Amygdala (tissue), 56 donors: ENCODE measurements at regions not wholly inside any gene's neighbourhood (a gene's known extent, or its start where the extent isn't known, plus 50 kb on each side); places are given as distances from the start of the nearest gene placed in this dataset.
"Not testable (repeated sequence)": the region's sequence is repeated elsewhere in the genome, so short reads cannot be mapped to it uniquely, and the experiment has no call there.

ENCODE experiments used
- DNase-seq, 56 donors: peaks; one replicate each; lab custom pipeline; 2025; lab: John Stamatoyannopoulos, UW

GRCh38 chr5:17816944-17817343, 182.7 kb downstream of the TAF11L14 start:
- no peak for DNase-seq

DNA sequence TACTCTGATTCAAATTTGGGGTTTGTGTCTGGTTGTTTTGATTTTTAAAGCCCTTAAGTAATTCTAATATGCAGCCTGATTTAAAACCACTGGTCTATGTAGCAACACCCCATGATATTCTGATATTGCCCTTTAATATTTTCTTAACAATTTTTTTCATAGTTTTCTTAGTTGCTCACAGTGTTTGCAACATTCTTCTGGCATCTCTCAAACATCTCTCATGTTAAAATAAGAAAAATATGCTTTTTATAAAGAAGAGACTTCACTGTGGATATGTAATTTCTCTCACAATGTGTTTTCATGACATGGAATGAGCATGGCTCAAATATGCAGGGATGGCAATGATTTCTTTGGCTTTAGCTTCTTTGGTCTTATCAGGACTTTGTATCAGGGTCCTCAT, 183.7 kb downstream of the TAF11L14 start:
- DNase-seq = no peak

GRCh38 chr5:17819783-17820182, 185.5 kb downstream of the TAF11L14 start:
- DNase-seq = no peak

DNA sequence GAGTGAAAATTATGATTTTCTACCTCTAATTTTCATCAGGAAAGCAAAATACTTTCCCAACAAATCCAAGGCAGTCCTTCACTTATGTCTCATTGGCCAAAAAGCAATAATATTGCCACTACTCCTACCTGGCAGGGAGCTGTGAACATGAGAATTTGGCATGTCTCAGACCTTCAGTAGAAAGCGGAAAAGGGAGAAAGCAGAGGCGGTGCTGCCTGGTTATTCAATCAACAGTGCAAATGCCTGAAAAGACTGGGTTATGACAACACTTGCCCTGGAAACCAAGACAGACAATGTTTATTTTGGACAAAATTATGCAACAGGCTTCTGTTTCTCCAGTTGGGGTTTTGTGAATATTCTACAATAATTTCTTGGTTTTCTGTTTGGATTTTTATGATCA, 194.4 kb downstream of the TAF11L14 start:
- DNase-seq = no peak

GRCh38 chr5:17829456-17829855, 195.2 kb downstream of the TAF11L14 start:
- no peak for DNase-seq

DNA sequence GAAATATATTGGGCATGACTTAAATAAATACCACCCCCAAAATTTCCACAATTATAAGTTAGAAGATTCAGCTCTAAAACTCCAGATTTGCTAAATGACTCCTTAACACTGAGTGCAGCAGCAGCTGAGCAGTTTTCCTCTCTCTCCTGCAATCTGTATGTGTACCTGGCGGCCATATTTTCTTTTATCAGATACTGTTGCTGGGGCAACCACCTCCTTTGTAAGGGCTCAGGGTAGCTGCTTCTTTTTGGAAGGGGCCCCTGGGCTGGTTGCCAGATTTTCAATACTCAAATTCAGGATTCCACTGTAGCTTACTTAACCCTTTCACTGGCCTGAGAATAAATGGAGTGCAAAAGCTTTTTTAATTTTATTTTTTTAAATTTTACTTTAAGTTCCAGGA, 197.0 kb downstream of the TAF11L14 start:
- DNase-seq = peak in 2 of 56 donors; percentile 5

DNA sequence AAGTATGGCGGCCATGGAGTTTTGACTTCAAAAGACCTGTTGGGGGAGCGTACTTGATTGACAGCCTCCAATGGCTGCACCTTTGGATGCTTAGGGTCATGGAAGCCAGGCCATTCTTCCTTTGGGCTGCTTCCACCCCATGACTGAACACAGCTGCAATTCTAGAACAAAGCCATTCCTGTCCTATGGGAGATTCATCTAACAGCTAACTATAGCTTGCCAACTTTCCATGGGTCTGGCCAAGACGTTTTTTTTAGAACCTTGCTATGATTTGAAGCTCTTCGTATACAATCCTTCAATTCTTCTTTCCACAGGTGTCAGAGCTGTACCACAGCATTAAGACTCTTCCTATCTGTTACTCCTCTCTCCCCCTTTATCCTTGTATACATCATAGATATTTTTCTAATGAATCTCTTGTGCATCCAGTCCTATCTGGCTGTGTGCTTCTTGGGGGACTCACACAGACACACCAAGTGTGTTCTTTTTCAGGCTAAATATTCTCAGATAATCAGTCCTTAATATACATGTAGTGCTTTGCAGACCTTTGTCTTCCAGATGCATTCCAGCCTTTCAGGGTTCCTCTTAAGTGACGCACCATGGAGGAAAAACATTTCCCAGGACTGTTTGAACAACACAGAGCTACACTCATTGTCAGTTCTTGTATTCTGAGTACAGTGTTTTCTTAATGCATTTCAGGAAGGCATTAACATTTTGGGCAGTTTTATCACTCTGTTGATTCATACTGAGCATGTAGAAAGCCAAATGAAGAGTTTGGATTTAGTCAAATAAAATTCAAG, 198.9 kb downstream of the TAF11L14 start:
- DNase-seq = no peak

- no peak for DNase-seq
Measured at GRCh38 chr5:17837757-17838156, 203.5 kb downstream of the TAF11L14 start.

GRCh38 chr5:17838469-17838868, 204.2 kb downstream of the TAF11L14 start:
- DNase-seq = no peak

- DNase-seq = no peak
Measured at GRCh38 chr5:17839848-17840247, 205.6 kb downstream of the TAF11L14 start.

DNA sequence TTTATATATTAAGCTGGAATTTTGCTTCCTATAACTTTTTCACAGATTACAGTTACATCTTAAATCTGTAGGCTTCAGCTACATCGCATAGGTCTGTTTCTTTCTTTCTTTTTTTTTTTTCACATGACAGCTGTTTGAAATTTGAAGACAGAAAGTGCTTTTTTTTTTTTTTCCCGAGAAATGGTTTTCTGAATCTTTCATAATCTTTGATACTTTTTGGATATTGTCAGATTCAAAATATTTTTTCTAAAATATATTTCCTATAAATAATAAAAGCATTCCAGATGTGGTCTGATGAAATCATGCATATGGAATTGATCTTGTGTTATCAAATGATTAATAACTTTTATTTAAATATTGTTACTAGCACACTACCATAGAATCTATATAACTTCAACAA, 212.2 kb downstream of the TAF11L14 start:
- no peak for DNase-seq

GRCh38 chr5:17847286-17847685, 213.0 kb downstream of the TAF11L14 start:
- DNase-seq = no peak

- DNase-seq = no peak
Measured at GRCh38 chr5:17852111-17852510, 217.9 kb downstream of the TAF11L14 start.

DNA sequence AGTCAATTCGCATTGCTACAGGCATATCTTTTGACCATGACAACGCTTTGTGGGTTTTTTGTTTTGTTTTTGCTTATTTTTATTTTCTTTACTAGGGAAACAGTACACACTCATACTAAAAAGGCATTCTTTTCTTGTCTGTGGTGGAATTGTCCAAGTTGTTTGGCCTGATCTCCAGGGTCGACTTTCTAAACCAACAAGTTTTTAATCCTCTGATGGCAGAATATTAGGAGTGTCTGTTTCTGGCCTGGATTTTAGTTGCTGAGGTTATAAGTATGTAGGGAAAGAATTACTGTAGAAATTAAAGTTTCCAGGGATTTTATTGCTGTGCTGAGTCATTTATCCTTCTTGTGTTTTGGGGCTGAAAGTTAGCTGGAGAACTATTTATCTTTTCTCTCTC, 218.5 kb downstream of the TAF11L14 start:
- no peak for DNase-seq

DNA sequence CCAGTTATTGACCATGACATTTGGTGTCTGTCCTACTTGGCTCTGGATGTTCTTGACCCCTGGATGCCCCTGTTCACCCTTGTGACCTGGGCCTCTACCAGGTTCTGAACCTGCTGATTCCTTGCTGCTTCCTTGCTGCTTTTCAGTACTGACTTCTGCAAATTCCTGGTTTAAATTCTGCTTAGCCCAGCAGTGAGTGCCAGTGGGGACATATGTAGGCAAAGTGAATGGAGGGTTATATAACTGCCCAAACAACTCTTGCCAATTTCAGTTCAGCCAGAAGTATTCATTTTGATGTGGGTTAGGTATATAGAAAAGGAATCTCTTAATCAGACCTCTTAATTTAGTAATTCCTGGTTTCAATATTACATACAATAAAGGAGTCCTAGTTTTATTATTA, 220.6 kb downstream of the TAF11L14 start:
- no peak for DNase-seq

DNA sequence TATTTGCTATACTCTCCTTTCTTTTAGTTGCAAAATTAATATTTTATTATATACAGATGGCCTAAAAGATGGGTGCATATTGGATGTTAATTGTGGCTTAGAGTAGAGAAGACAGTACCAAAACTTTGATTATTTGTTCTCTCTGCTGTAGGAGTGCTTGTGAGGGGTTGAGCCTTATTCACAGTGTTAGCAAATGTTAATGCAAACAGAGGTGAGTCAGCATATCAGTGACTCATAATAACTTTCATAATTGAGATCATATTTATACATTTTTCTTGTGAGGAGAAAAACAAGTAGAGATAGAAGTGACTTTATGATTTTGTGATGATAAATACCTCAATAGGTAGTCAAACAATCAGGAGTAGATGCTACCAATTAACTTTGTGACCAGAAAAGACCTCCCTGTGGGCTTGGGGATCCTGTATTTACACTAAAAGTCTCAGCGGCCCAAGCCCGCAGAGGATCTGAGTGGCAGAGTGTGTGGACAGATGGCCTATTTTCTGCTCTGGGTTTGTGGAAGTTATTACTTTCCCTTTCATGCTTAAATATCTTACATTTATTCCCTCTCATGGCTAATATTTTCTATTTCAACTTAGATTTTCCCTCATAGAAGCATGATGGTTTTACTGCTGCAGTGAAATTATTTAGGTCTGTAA, 226.5 kb downstream of the TAF11L14 start:
- DNase-seq = no peak

DNA sequence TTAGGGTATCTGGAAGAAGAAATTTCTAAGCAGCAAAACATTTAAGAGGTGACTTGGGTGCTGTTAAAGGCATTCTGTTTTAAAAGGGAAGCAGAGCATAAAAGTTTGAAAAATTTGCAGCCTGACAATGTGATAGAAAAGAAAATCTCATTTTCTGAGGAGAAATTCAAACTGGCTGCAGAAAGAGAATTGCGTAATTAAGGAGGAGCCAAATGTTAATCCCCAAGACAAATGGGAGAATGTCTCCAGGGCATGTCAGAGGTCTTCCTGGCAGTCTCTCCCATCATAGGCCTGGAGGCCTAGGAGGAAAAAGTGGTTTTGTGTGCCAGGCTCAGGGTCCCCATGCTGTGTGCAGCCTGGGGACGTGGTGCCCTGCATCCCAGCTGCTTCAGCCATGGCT, 230.6 kb downstream of the TAF11L14 start:
- not testable (repeated sequence) for DNase-seq

- not testable (repeated sequence) for DNase-seq
Measured at GRCh38 chr5:17865966-17866365, 231.7 kb downstream of the TAF11L14 start.

DNA sequence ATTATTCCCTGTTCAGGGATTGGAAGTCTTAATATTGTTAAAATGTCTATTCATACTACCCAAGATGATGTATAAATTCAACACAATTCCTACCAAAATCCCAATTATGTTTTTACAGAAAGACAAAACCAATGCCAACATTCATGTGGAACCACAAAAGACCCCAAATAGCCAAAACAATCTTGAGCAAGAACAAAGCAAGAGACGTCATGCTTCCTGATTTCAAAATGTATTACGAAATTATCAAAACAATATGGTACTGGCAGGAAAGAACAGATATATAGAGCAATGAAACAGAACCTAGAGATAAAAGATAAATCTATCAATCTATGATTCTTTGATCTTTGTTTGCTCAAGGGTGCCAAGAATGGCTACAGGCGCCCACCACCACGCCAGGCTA, 237.9 kb downstream of the TAF11L14 start:
- DNase-seq = no peak

DNA sequence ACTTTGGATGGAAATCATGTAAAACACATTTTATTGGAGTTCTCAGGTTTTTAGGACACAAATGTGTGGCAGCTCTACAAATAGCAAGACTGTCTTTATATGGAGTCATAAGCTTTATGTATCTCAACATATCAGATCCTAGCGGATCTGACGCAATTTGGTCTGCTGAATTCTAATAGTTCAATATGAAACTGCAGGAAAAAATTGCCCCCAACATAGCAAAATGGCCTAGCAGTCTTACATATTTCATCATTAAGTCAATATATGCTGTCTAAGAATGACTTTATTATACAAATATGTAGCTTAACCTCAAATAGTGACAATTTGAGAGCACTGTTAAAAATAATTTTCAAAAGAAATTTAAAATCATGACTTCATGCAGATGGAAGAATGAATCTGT, 244.3 kb downstream of the TAF11L14 start:
- DNase-seq = no peak

DNA sequence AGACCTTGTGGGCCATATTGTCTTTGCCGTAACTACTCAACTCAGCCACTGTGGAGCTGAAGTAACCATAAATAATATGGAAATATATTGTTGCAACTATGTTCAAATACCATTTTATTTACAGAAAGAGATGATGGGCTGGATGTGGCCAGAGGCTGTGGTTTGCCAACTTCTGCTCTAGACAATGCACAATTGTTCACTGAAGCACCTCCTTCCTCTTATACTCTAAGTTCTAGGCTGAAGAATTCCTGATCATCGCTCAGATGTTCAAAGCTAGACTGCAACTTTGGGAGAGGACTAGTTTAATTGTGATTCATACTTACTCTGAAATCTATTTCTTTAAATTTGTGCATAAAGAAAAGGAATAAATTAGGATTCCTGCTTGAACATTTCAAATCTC, 245.0 kb downstream of the TAF11L14 start:
- no peak for DNase-seq

GRCh38 chr5:17880869-17881268, 246.6 kb downstream of the TAF11L14 start:
- DNase-seq = no peak
